ENCODE measurements at regions not wholly inside any gene's neighbourhood (a gene's known extent, or its start where the extent isn't known, plus 50 kb on each side); places are given as distances from the start of the nearest gene placed in this dataset.
A peak's percentile ranks its signal among the peaks of the same experiment; 100 is the strongest.

DNA sequence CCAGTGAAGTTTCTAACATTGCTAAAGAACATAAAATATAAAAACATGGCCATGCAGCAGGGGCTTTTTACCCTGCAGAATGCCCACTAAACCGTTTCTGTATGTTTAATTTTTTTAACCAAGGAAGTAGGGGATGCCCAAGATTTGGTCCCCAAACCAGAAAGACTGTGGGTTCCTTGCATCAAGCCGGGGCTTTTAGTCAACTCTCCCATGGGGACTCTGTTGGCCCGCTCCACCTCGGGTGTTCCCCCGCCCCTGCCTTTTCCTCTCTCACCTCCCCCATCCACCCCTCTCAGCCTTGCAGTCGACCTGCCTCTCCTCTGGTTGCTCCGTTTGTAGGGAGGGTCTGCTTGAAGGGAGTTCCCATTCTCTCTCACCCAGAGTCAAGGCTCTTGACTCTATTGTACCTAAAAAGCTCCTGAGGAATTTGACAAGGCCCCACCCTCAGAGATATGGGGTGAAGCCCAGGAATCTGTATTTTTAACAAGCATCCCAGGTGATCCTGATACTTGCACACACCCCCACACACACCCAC lies 117.5 kb downstream of the TOMM20 start:
- peak overlapping the region in 8 of 10 experiments; percentile 12 to 60 (median 35); a peak in 14 of 20 replicates for H3K4me3 ChIP-seq
- H4K20me1 ChIP-seq = no peaks in the 10 kb centered on the region
- H3K4me1 ChIP-seq = peaks cover 69 to 93% (median 83%) of the 10 kb centered on the region in 10 experiments
- peak overlapping the region in 10 of 11 experiments; percentile 63 to 84 (median 80); a peak in 20 of 22 replicates for H3K9ac ChIP-seq
- peak in 1 of 11 experiments; percentile 31; a peak in 1 of 22 replicates for TF ChIP-seq Cebpa-rat (IDR thresholded peaks at IDR 0.05)
- H3K4me2 ChIP-seq = peak overlapping the region; percentile 75 to 97 (median 88)
- peaks cover 0 to 10% (median 7%) of the 10 kb centered on the region in 11 experiments; a peak in 9 of 22 replicates for H3K9me3 ChIP-seq (replicated peaks in 1 of 11)
- no peaks in the 10 kb centered on the region for H3K27me3 ChIP-seq
- peak overlapping the region in 10 of 11 experiments; percentile 74 to 97 (median 92); a peak in 20 of 22 replicates for H3K27ac ChIP-seq
- no peaks in the 10 kb centered on the region for H3K36me3 ChIP-seq

DNA sequence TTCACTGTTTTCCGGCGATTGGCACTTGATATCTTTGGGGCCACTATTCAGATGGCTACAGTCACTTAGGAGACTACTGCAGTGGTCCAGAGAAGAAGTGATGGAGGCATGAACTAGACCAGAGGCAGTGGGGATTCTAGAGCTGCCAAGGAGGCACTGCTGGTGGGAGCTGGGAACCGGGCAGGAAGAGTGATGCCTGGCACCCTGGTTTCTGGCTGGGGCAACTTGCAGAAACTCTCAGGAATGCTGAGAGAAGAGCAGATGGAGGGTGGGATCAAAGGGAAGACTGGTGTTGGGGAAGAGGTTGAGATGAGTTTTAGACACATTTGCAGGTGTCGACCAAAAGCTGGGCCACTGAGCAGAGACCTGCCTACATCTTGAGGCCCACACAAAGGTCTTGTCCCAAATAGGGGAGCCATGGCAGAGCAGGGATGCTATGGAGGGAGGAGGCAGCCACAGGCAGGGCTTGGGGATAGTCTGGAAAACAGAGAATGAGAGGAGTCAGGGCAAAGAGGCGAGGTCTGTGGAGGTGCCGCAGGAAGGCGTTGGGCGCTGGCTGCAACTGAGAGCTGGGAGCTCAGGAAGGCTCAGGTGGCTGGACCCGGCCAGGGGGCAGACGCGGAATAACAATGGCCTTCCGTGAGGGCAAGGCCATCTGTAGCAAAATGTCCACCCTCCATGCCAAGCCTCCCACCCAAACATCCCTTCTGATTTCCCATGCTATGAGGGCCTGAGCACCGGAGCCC lies 118.9 kb downstream of the TOMM20 start:
- Histone ChIP-seq H4K20me1 (no peaks in the 10 kb centered on the region), H3K27me3 (no peaks in the 10 kb centered on the region), H3K4me2 (peak overlapping the region; percentile 27 to 97 (median 88); a peak in 20 of 22 replicates), H3K9me3 (replicated peaks in 1 of 11) (peaks cover 0 to 10% (median 7%) of the 10 kb centered on the region in 11 experiments; a peak in 9 of 22 replicates), H3K27ac (peak overlapping the region in 9 of 11 experiments; percentile 46 to 97 (median 91); a peak in 16 of 22 replicates), H3K4me1 (peaks cover 55 to 92% (median 81%) of the 10 kb centered on the region in 10 experiments), H3K9ac (peak overlapping the region in 5 of 11 experiments; percentile 79 to 84 (median 80); a peak in 6 of 22 replicates), H3K36me3 (no peaks in the 10 kb centered on the region), H3K4me3 (no peak overlapping the region)
- no peak for TF ChIP-seq Cebpa-rat (IDR thresholded peaks at IDR 0.05)

DNA sequence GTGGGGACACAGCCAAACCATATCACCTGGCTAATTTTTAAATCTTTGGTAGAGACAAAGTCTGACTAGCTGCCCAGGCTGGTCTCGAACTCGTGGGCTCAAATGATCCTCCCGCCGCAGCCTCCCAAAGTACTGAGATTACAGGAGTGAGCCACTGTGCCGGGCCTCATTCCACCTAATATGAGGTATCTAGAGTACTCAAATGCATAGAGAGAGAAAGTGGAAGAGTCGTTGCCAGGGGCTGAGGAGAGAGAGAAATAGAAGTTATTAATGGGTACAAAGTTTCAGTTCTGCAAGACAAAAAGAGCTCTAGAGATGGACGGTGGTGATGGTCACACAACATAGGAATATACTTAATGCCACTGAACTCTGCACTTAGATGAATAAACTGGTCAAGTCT lies 119.6 kb downstream of the TOMM20 start:
- no peak for TF ChIP-seq Cebpa-rat (IDR thresholded peaks at IDR 0.05)
- H3K9me3 ChIP-seq (replicated peaks in 1 of 11) = peaks cover 0 to 10% (median 7%) of the 10 kb centered on the region in 11 experiments; a peak in 9 of 22 replicates
- H3K27ac ChIP-seq = peak overlapping the region in 7 of 11 experiments; percentile 6 to 97 (median 90); a peak in 10 of 22 replicates
- H4K20me1 ChIP-seq = no peaks in the 10 kb centered on the region
- H3K9ac ChIP-seq = no peak overlapping the region
- peaks cover 48 to 90% (median 77%) of the 10 kb centered on the region in 10 experiments for H3K4me1 ChIP-seq
- H3K4me3 ChIP-seq = no peak overlapping the region
- no peaks in the 10 kb centered on the region for H3K36me3 ChIP-seq
- H3K4me2 ChIP-seq = peak overlapping the region in 9 of 11 experiments; percentile 19 to 97 (median 93); a peak in 14 of 22 replicates
- H3K27me3 ChIP-seq = no peaks in the 10 kb centered on the region

GRCh38 chr1:235008239-235008638 lies 120.4 kb downstream of the TOMM20 start:
- no peak for TF ChIP-seq Cebpa-rat (IDR thresholded peaks at IDR 0.05)
- peaks cover 40 to 84% (median 69%) of the 10 kb centered on the region in 10 experiments for H3K4me1 ChIP-seq
- H3K9ac ChIP-seq = no peak overlapping the region
- no peaks in the 10 kb centered on the region for H4K20me1 ChIP-seq
- no peaks in the 10 kb centered on the region for H3K36me3 ChIP-seq
- H3K27ac ChIP-seq = peak overlapping the region in 6 of 11 experiments; percentile 6 to 97 (median 92); a peak in 8 of 22 replicates
- H3K27me3 ChIP-seq = no peaks in the 10 kb centered on the region
- peaks cover 0 to 10% (median 7%) of the 10 kb centered on the region in 11 experiments; a peak in 9 of 22 replicates for H3K9me3 ChIP-seq (replicated peaks in 1 of 11)
- no peak overlapping the region for H3K4me3 ChIP-seq
- peak overlapping the region in 5 of 11 experiments; percentile 60 to 97 (median 96); a peak in 8 of 22 replicates for H3K4me2 ChIP-seq

GRCh38 chr1:235006816-235007215 lies 121.8 kb downstream of the TOMM20 start:
- no peaks in the 10 kb centered on the region for H3K36me3 ChIP-seq
- TF ChIP-seq Cebpa-rat (IDR thresholded peaks at IDR 0.05) = no peak
- H3K9ac ChIP-seq = no peak overlapping the region
- H3K4me1 ChIP-seq = peaks cover 26 to 71% (median 55%) of the 10 kb centered on the region in 10 experiments
- no peaks in the 10 kb centered on the region for H4K20me1 ChIP-seq
- peaks cover 0 to 10% (median 7%) of the 10 kb centered on the region in 11 experiments; a peak in 9 of 22 replicates for H3K9me3 ChIP-seq (replicated peaks in 1 of 11)
- peak overlapping the region in 3 of 11 experiments; percentile 16 to 36 (median 18); a peak in 5 of 22 replicates for H3K4me2 ChIP-seq
- H3K27ac ChIP-seq = peak overlapping the region in 3 of 11 experiments; percentile 10 to 31 (median 15); a peak in 4 of 22 replicates
- H3K27me3 ChIP-seq = no peaks in the 10 kb centered on the region
- H3K4me3 ChIP-seq = no peak overlapping the region

DNA sequence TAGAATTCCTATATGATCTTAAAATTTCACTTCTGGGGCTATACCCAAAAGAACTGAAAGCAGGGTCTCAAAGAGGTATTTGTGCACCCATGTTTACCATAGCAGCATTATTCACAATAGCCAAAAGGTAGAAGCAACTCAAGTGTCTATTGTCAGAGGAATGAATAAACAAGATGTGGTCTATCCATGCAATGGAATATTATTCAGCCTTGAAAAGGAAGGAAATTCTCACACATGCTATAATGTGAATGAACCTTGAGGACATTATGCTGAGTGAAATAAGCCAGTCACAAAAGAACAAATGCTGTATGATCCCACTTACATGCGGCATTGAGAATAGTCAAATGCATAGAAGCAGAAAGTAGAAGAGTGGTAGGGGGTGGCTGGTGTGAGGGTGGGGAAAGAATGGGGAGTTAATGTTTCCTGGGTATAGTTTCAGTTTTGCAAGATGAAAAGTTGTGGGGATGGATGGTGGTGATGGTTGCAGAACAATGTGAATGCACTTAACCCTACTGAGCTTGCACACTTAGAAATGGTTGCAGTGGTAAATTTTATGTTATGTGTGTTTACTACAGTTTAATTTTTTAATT lies 122.4 kb downstream of the TOMM20 start:
- Histone ChIP-seq H3K27me3 (no peaks in the 10 kb centered on the region), H3K36me3 (no peaks in the 10 kb centered on the region), H4K20me1 (no peaks in the 10 kb centered on the region), H3K27ac (peak overlapping the region in 3 of 11 experiments; percentile 10 to 32 (median 20); a peak in 4 of 22 replicates), H3K9me3 (replicated peaks in 1 of 11) (peaks cover 0 to 10% (median 7%) of the 10 kb centered on the region in 11 experiments; a peak in 9 of 22 replicates), H3K9ac (no peak overlapping the region), H3K4me3 (no peak overlapping the region), H3K4me2 (peak overlapping the region in 8 of 11 experiments; percentile 5 to 46 (median 34); a peak in 8 of 22 replicates), H3K4me1 (peaks cover 22 to 66% (median 50%) of the 10 kb centered on the region in 10 experiments)
- TF ChIP-seq Cebpa-rat (IDR thresholded peaks at IDR 0.05) = no peak

DNA sequence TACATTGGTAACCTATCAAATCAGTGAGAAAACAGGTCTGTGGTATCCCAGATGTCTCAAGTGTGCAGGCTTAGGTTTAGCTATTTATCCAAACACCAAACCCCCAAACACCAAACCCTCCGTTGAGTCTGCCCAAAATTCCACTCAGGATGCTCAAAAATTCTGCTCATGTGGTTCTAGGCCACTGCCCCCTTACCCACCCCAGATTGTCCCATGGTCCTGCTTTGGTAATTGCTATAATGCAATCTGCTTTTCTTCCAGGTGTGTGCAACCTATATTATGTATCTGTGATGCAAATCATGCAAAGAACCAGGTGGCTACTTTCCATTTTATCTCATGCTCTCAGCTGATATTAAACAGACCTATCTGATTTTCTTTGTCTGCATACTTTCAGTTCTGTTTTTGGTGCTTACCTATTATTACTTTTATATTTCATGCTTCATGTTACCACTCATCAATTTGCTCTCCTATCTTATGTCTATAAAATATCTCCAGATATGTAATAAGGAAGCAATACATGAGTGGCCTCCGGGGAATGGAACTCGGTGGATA lies 123.7 kb downstream of the TOMM20 start:
- peaks cover 9 to 53% (median 38%) of the 10 kb centered on the region in 10 experiments for H3K4me1 ChIP-seq
- no peaks in the 10 kb centered on the region for H4K20me1 ChIP-seq
- H3K27ac ChIP-seq = 0 out of 22 replicates have a peak overlapping the region, but pooled peaks of 1 of the 11 experiments have one; percentile 32
- TF ChIP-seq Cebpa-rat (IDR thresholded peaks at IDR 0.05) = no peak
- H3K27me3 ChIP-seq = no peaks in the 10 kb centered on the region
- peak overlapping the region in 4 of 11 experiments; percentile 9 to 46 (median 40); a peak in 2 of 22 replicates for H3K4me2 ChIP-seq
- no peak overlapping the region for H3K9ac ChIP-seq
- H3K4me3 ChIP-seq = no peak overlapping the region
- H3K36me3 ChIP-seq = no peaks in the 10 kb centered on the region
- peaks cover 0 to 10% (median 7%) of the 10 kb centered on the region in 11 experiments; a peak in 9 of 22 replicates for H3K9me3 ChIP-seq (replicated peaks in 1 of 11)

- Histone ChIP-seq H3K27ac (no peak overlapping the region), H3K4me2 (peak overlapping the region in 1 of 11 experiments; percentile 11; a peak in 1 of 22 replicates), H3K4me3 (no peak overlapping the region), H3K9me3 (replicated peaks in 1 of 11) (peaks cover 0 to 10% (median 7%) of the 10 kb centered on the region in 11 experiments; a peak in 9 of 22 replicates), H3K9ac (no peak overlapping the region), H4K20me1 (no peaks in the 10 kb centered on the region), H3K4me1 (peaks cover 5 to 46% (median 31%) of the 10 kb centered on the region in 10 experiments; a peak in 17 of 20 replicates), H3K36me3 (no peaks in the 10 kb centered on the region), H3K27me3 (no peaks in the 10 kb centered on the region)
- TF ChIP-seq Cebpa-rat (IDR thresholded peaks at IDR 0.05) = no peak
Measured at GRCh38 chr1:235004276-235004675, 124.4 kb downstream of the TOMM20 start.
